Kidney (tissue), 13 donors: ENCODE measurements at regions not wholly inside any gene's neighbourhood (a gene's known extent, or its start where the extent isn't known, plus 50 kb on each side); places are given as distances from the start of the nearest gene placed in this dataset.

Experiments
- DNase-seq, 5 donors: peaks; one replicate each; pipeline ENCODE4 v3.0.0-alpha.2; 2013 to 2020
- FAIRE-seq: peaks from 2 replicates; lab custom pipeline; 2012; peaks lifted over from hg19 to GRCh38; lab: Jason Lieb, UNC
- H3K27ac ChIP-seq, 2 donors: one replicate each; pipeline ENCODE4 v1.7.0; 2013; ENCODE audit warnings: low read depth in 2 of 2, low read length in 2 of 2, inconsistent platforms in 1 of 2
- H3K27me3 ChIP-seq: one replicate; pipeline ENCODE4 v1.7.1; 2013; ENCODE audit warnings: low read length, inconsistent platforms; ENCODE audit not compliant: control insufficient read depth, insufficient read depth
- H3K36me3 ChIP-seq, 3 donors: one replicate each; pipeline versions ENCODE4 v1.7.0 to v1.7.1; 2013; ENCODE audit warnings: low read length in 3 of 3, control low read depth in 1 of 3, inconsistent platforms in 1 of 3; ENCODE audit not compliant: insufficient read depth in 3 of 3, control insufficient read depth in 2 of 3
- H3K4me1 ChIP-seq, 3 donors: one replicate each; pipeline versions ENCODE4 v1.7.0 to v1.7.1; 2013; ENCODE audit warnings: low read length in 3 of 3, inconsistent platforms in 1 of 3, low read depth in 1 of 3; ENCODE audit not compliant: control insufficient read depth in 2 of 3, insufficient read depth in 2 of 3
- H3K4me3 ChIP-seq, 3 donors: one replicate each; pipeline versions ENCODE4 v1.7.0 to v1.8.1; 2013; ENCODE audit warnings: low read length in 3 of 3, control low read depth in 1 of 3, inconsistent platforms in 1 of 3
- H3K9ac ChIP-seq, 3 donors: one replicate each; pipeline versions ENCODE4 v1.7.0 to v1.7.1; 2013; ENCODE audit warnings: low read length in 3 of 3, control low read depth in 1 of 3, inconsistent platforms in 1 of 3
- H3K9me3 ChIP-seq, 3 donors: one replicate each; pipeline versions ENCODE4 v1.7.0 to v1.7.1; 2013; ENCODE audit warnings: low read length in 3 of 3, control low read depth in 1 of 3, inconsistent platforms in 1 of 3; ENCODE audit not compliant: control insufficient read depth in 2 of 3, insufficient read depth in 1 of 3
- intact Hi-C: fragments of 100-400 bp; cut with DNase I; formaldehyde crosslinking; loops from one replicate; pipeline ENCODE4 v1.11.1; 2022
- TF ChIP-seq, protein P1 (sequence below): IDR thresholded peaks from 3 replicates; pipeline ENCODE4 v1.5.1; 2012; ENCODE audit warnings: mild to moderate bottlenecking, moderate library complexity, borderline replicate concordance; ENCODE audit not compliant: insufficient read depth; ENCODE audit errors: extremely low read depth
- donor health status: control.
- donor health status: control.
- donor health status: control.
- donor health status: control.
- donor health status: control.
- donor health status: DM: yes; HTN: yes; CAD: no.
- donor health status: Normal renal cell carcinoma (clear cell type).

GRCh38 chr6:167579806-167580618, 246.7 kb upstream of the AFDN start:
- no peak overlapping the region for H3K9ac ChIP-seq
- H3K27me3 ChIP-seq, result no peaks in the 10 kb centered on the region
- H3K27ac ChIP-seq, result no peak overlapping the region
- intact Hi-C loops, result no loop called here
- TF ChIP-seq, protein P1, sequence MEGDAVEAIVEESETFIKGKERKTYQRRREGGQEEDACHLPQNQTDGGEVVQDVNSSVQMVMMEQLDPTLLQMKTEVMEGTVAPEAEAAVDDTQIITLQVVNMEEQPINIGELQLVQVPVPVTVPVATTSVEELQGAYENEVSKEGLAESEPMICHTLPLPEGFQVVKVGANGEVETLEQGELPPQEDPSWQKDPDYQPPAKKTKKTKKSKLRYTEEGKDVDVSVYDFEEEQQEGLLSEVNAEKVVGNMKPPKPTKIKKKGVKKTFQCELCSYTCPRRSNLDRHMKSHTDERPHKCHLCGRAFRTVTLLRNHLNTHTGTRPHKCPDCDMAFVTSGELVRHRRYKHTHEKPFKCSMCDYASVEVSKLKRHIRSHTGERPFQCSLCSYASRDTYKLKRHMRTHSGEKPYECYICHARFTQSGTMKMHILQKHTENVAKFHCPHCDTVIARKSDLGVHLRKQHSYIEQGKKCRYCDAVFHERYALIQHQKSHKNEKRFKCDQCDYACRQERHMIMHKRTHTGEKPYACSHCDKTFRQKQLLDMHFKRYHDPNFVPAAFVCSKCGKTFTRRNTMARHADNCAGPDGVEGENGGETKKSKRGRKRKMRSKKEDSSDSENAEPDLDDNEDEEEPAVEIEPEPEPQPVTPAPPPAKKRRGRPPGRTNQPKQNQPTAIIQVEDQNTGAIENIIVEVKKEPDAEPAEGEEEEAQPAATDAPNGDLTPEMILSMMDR, result no peak
- H3K4me3 ChIP-seq, result no peak overlapping the region
- H3K36me3 ChIP-seq, result no peaks in the 10 kb centered on the region
- peaks cover 0 to 8% (median 0%) of the 10 kb centered on the region in 3 donors for H3K9me3 ChIP-seq
- peak in 1 of 5 donors; percentile 35 for DNase-seq
- no peak for FAIRE-seq
- H3K4me1 ChIP-seq, result peaks cover 0 to 2% (median 0%) of the 10 kb centered on the region in 3 donors

GRCh38 chr6:167580619-167580911, 246.1 kb upstream of the AFDN start:
- no peaks in the 10 kb centered on the region for H3K27me3 ChIP-seq
- intact Hi-C loops, result no loop called here

GRCh38 chr6:167581637-167582036, 245.1 kb upstream of the AFDN start:
- intact Hi-C loops, result no loop called here
- no peak for DNase-seq
- no peak overlapping the region for H3K27ac ChIP-seq
- FAIRE-seq, result no peak
- TF ChIP-seq, protein P1, result no peak
- H3K9me3 ChIP-seq, result peaks cover 0 to 8% (median 0%) of the 10 kb centered on the region in 3 donors
- H3K27me3 ChIP-seq, result no peaks in the 10 kb centered on the region
- no peak overlapping the region for H3K4me3 ChIP-seq
- H3K36me3 ChIP-seq, result no peaks in the 10 kb centered on the region
- no peak overlapping the region for H3K9ac ChIP-seq
- H3K4me1 ChIP-seq, result no peaks in the 10 kb centered on the region

More at GRCh38 chr6:167580619-167580911, 246.1 kb upstream of the AFDN start:
- DNase-seq, result no peak
- FAIRE-seq, result no peak
- no peak overlapping the region for H3K4me3 ChIP-seq
- H3K4me1 ChIP-seq, result no peaks in the 10 kb centered on the region
- no peak overlapping the region for H3K9ac ChIP-seq
- no peaks in the 10 kb centered on the region for H3K36me3 ChIP-seq
- TF ChIP-seq, protein P1, result no peak
- no peak overlapping the region for H3K27ac ChIP-seq
- peaks cover 0 to 8% (median 0%) of the 10 kb centered on the region in 3 donors for H3K9me3 ChIP-seq
